Fibroblast of pulmonary artery (primary cell): ENCODE measurements at regions not wholly inside any gene's neighbourhood (a gene's known extent, or its start where the extent isn't known, plus 50 kb on each side); places are given as distances from the start of the nearest gene placed in this dataset.
"Not testable (repeated sequence)": the region's sequence is repeated elsewhere in the genome, so short reads cannot be mapped to it uniquely, and the experiment has no call there.

Source experiments
- DNase-seq: peaks from one replicate; pipeline ENCODE4 v3.0.0-alpha.2; 2010; ENCODE audit warnings: low read depth
- H3K4me3 ChIP-seq: replicated peaks from 2 replicates; pipeline ENCODE4 v1.5.1; 2011; ENCODE audit warnings: low read depth, mild to moderate bottlenecking, control low read depth, low read length, moderate library complexity
- CTCF ChIP-seq: IDR thresholded peaks from 2 replicates; pipeline ENCODE4 v1.5.1; 2011; ENCODE audit warnings: mild to moderate bottlenecking, control low read depth, low read length, inconsistent platforms; ENCODE audit errors: missing control alignments

DNA sequence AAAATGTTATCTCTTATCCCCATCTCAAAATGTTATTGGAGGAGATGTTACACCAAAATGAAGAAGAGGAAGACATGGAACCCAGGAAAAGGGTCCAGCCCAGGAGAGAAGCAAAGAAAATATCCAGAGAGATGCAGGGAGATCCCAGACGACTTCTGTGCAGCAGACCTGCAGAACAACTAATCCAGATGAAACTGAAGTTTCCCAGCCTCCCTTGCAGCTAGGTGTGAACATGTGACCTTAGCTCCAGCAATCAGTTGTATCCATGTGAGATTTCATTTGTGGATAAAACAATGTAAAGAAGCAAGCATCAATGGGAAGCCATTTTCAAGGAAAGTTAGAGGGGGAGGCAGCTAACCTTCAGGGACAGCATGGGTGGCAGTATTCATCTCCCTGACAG, 55.8 kb upstream of the NANOS1 start:
- no peak overlapping the region for H3K4me3 ChIP-seq
- no peak for DNase-seq
- TF ChIP-seq CTCF, result no peak

- no peak for DNase-seq
- no peak for TF ChIP-seq CTCF
- H3K4me3 ChIP-seq, result no peak overlapping the region
Observed at GRCh38 chr10:118974951-118975350, 54.6 kb upstream of the NANOS1 start.

DNA sequence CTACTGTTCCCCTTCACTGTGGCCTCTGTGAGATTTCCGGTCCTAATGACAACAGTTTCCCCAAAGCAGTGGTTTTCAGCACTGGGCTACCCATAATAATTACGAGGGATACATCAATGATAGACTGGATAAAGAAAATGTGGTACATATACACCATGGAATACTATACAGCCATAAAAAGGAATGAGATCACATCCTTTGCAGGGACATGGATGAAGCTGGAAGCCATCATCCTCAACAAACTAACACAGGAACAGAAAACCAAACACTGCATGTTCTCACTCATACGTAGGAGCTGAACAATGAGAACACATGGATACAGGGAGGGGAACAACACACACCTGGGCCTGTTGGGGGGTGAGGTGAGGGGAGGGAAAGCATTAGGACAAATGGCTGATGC, 53.3 kb upstream of the NANOS1 start:
- not testable (repeated sequence) for DNase-seq, H3K4me3 ChIP-seq

DNA sequence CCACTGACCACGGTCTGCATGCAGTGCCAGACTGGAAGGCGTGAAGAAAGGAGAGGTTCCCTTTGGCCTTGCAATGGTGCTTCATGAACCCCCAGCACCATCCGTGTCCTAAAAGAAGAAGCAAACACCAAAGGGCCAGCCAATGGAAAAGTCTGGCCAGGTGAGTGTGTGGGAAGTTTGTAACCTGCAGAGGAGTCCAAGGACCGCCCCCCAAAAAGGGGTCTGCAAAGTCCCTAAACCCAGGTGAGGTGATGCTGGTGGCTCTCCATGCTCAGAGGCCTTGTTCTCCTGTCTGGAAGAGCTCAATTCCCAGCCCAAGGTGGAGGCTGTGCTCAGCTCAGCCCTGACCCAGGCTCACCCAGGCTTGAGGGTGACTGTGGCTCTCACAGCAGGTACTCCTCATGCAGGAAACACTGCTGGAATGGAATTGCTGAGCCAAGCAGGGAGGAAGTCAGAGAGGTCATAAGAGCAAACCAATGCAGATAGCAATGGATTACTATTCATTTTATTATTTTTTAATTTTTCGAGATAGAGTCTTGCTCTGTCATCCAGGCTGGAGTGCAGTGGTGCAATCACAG, 52.4 kb upstream of the NANOS1 start:
- TF ChIP-seq CTCF, result no peak

GRCh38 chr10:118977835-118978234, 51.7 kb upstream of the NANOS1 start:
- DNase-seq, result no peak
- no peak overlapping the region for H3K4me3 ChIP-seq
- TF ChIP-seq CTCF, result no peak

More for the DNA sequence above, 52.4 kb upstream of the NANOS1 start:
- no peak for DNase-seq
- H3K4me3 ChIP-seq, result no peak overlapping the region

GRCh38 chr10:118978316-118978997, 51.1 kb upstream of the NANOS1 start:
- TF ChIP-seq CTCF, result no peak
- no peak for DNase-seq
- no peak overlapping the region for H3K4me3 ChIP-seq

- no peak for DNase-seq
- H3K4me3 ChIP-seq, result no peak overlapping the region
- no peak for TF ChIP-seq CTCF
Observed at GRCh38 chr10:118978998-118979350, 50.5 kb upstream of the NANOS1 start.
